Lower lobe of right lung (tissue), 2 donors: ENCODE measurements at regions not wholly inside any gene's neighbourhood (a gene's known extent, or its start where the extent isn't known, plus 50 kb on each side); places are given as distances from the start of the nearest gene placed in this dataset.

Source experiments
- ATAC-seq, 2 donors: fragments of 200-7000 bp; cut with Tn5 transposase; one replicate each; pipeline ENCODE4 v1.9.1; 2020 to 2022; ENCODE audit warnings: mild to moderate bottlenecking in 2 of 2, moderate library complexity in 2 of 2
- DNase-seq: peaks from one replicate; pipeline ENCODE4 v3.0.0-alpha.2; 2020
- H3K27ac ChIP-seq: fragments of 200-600 bp; one replicate; pipeline ENCODE4 v1.8.0; 2022
- H3K27me3 ChIP-seq: fragments of 200-600 bp; one replicate; pipeline ENCODE4 v1.8.0; 2022; ENCODE audit warnings: low read depth
- H3K36me3 ChIP-seq: fragments of 200-600 bp; one replicate; pipeline ENCODE4 v1.8.0; 2022; ENCODE audit warnings: mild to moderate bottlenecking
- H3K4me1 ChIP-seq: fragments of 200-600 bp; one replicate; pipeline ENCODE4 v1.8.0; 2022
- H3K4me3 ChIP-seq: fragments of 200-600 bp; one replicate; pipeline ENCODE4 v1.8.0; 2022; ENCODE audit warnings: mild to moderate bottlenecking
- H3K9me3 ChIP-seq: fragments of 200-600 bp; one replicate; pipeline ENCODE4 v1.8.0; 2022
- CTCF ChIP-seq: fragments of 200-600 bp; IDR thresholded peaks from one replicate; pipeline ENCODE4 v1.8.0; 2022; ENCODE audit warnings: antibody characterized with exemption, mild to moderate bottlenecking
- intact Hi-C: fragments of 100-400 bp; cut with DNase I; formaldehyde crosslinking; loops from one replicate; pipeline ENCODE4 v1.11.0; 2022
- donor health status: DM: no; HTN: yes; CAD: no; lungs with severe emphysema.

- DNase-seq: no peak
- TF ChIP-seq CTCF: no peak
- Histone ChIP-seq H3K9me3 (no peaks in the 10 kb centered on the region), H3K36me3 (no peaks in the 10 kb centered on the region), H3K4me1 (no peaks in the 10 kb centered on the region), H3K27ac (no peak overlapping the region), H3K4me3 (no peak overlapping the region), H3K27me3 (no peaks in the 10 kb centered on the region)
- no peak for ATAC-seq
- intact Hi-C loops: no loop called here
Observed at GRCh38 chr14:98304574-98304973, 967.4 kb downstream of the BCL11B start.

DNA sequence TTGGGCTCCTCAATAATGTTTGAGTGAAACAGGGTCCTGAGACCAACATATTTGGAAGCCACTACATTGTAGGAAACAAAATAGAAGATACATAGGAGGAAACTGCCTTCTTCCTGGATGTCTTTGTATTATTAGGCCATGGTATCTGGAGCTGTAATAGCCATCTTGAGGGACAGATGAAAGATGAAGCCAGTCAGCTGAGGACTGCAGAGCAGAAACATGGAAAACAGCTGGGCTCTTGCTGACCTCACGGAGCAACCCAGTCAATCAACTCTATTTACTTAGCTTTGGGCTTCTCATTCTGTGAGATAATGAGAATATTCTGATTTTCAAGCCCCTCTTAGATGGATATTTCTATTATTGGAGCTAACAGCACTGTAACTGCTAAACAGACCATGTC lies 962.4 kb downstream of the BCL11B start:
- no peaks in the 10 kb centered on the region for H3K27me3 ChIP-seq
- intact Hi-C loops: no loop called here
- no peaks in the 10 kb centered on the region for H3K4me1 ChIP-seq
- no peaks in the 10 kb centered on the region for H3K9me3 ChIP-seq
- no peak for DNase-seq
- no peaks in the 10 kb centered on the region for H3K36me3 ChIP-seq
- H3K27ac ChIP-seq: no peak overlapping the region
- no peak for ATAC-seq
- H3K4me3 ChIP-seq: no peak overlapping the region
- no peak for TF ChIP-seq CTCF

- ATAC-seq: no peak
- H3K27me3 ChIP-seq: no peaks in the 10 kb centered on the region
Observed at GRCh38 chr14:98312006-98312405, 960.0 kb downstream of the BCL11B start.

GRCh38 chr14:98321841-98322240 lies 950.2 kb downstream of the BCL11B start:
- intact Hi-C loops: no loop called here
- H3K36me3 ChIP-seq: no peaks in the 10 kb centered on the region
- no peaks in the 10 kb centered on the region for H3K4me1 ChIP-seq
- no peak for DNase-seq
- ATAC-seq: no peak
- no peak for TF ChIP-seq CTCF
- no peak overlapping the region for H3K27ac ChIP-seq
- no peak overlapping the region for H3K4me3 ChIP-seq
- H3K27me3 ChIP-seq: no peaks in the 10 kb centered on the region
- peaks cover 15% of the 10 kb centered on the region for H3K9me3 ChIP-seq

More at GRCh38 chr14:98312006-98312405, 960.0 kb downstream of the BCL11B start:
- intact Hi-C loops: no loop called here
- Histone ChIP-seq H3K9me3 (no peaks in the 10 kb centered on the region), H3K4me3 (no peak overlapping the region), H3K36me3 (no peaks in the 10 kb centered on the region), H3K4me1 (no peaks in the 10 kb centered on the region), H3K27ac (no peak overlapping the region)
- no peak for TF ChIP-seq CTCF
- no peak for DNase-seq

DNA sequence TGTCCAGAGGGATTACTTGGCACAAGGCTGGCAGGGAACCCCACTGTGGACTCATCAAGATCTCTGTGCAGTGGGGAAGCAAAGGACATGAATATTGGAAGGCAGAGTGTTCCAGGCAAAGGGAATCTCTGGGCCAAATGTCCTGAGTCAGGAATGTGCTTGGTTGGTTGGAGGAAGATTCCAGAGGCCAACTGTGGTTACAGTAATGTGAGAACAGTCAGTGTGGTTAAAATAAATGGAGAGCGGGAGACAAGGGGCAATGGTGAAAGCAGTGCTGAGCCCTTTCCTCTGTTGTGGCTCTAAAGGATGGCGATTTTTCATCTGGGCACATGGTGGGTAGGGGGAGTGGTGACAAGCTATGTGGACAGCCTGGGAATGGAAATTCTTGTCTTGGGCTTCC lies 948.2 kb downstream of the BCL11B start:
- no peak for TF ChIP-seq CTCF
- Histone ChIP-seq H3K36me3 (no peaks in the 10 kb centered on the region), H3K27ac (no peak overlapping the region), H3K4me1 (no peaks in the 10 kb centered on the region), H3K9me3 (peaks cover 12% of the 10 kb centered on the region), H3K27me3 (no peaks in the 10 kb centered on the region), H3K4me3 (no peak overlapping the region)
- no peak for ATAC-seq
- no peak for DNase-seq
- intact Hi-C loops: no loop called here

DNA sequence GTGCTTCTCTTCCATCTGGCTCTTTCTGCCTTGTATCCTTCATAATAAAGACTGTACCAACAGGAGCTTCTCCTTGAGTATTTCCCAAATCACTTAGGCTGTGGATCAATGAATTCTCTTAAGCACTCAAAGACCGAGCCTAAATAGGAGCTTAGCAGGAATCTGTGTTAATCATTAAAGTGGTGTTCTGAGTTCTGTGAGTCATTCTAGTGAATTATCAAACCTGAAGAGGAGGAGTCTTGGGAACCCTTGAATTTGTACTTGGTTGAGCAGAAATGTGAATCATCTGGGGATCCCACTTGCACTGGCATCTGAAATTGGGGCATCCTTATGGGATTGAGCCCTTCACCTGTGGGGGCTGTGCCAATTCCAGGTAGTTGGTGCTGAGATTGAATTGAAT lies 946.2 kb downstream of the BCL11B start:
- H3K4me1 ChIP-seq: no peaks in the 10 kb centered on the region
- DNase-seq: no peak
- ATAC-seq: no peak
- H3K27ac ChIP-seq: no peak overlapping the region
- intact Hi-C loops: no loop called here
- H3K27me3 ChIP-seq: no peaks in the 10 kb centered on the region
- no peak for TF ChIP-seq CTCF
- no peaks in the 10 kb centered on the region for H3K36me3 ChIP-seq
- no peaks in the 10 kb centered on the region for H3K9me3 ChIP-seq
- no peak overlapping the region for H3K4me3 ChIP-seq
